Testis (tissue), 2 donors: ENCODE measurements at regions not wholly inside any gene's neighbourhood (a gene's known extent, or its start where the extent isn't known, plus 50 kb on each side); places are given as distances from the start of the nearest gene placed in this dataset.

Experiments used
- DNase-seq: peaks from one replicate; pipeline ENCODE4 v3.0.0-alpha.2; 2019
- H3K27ac ChIP-seq, 2 donors: fragments of 200-600 bp; sonication (generic); one replicate each; pipeline ENCODE4 v1.5.1; 2019
- H3K27me3 ChIP-seq: fragments of 200-600 bp; sonication (generic); one replicate; pipeline ENCODE4 v1.5.1; 2019
- H3K36me3 ChIP-seq: fragments of 200-600 bp; sonication (generic); one replicate; pipeline ENCODE4 v1.5.1; 2017; ENCODE audit warnings: low read depth; ENCODE audit errors: missing control alignments
- H3K4me1 ChIP-seq: fragments of 200-600 bp; sonication (generic); one replicate; pipeline ENCODE4 v1.5.1; 2019
- H3K4me3 ChIP-seq, 2 donors: fragments of 200-600 bp; sonication (generic); one replicate each; pipeline ENCODE4 v1.5.1; 2017 to 2019
- H3K9me3 ChIP-seq: fragments of 200-600 bp; sonication (generic); one replicate; pipeline ENCODE4 v1.5.1; 2017
- CTCF ChIP-seq, 3 experiments: fragments of 450-650 bp in 2 of 3; fragments of 200-600 bp in 1 of 3; sonication (generic) in 1 of 3; IDR thresholded peaks; one replicate each; pipeline ENCODE4 v1.5.1; 2016 to 2019; ENCODE audit warnings: antibody characterized with exemption in 3 of 3, mild to moderate bottlenecking in 2 of 3, moderate library complexity in 1 of 3
- POLR2A ChIP-seq: fragments of 450-650 bp; IDR thresholded peaks from one replicate; pipeline ENCODE4 v1.6.1; 2017; ENCODE audit warnings: antibody characterized with exemption, mild to moderate bottlenecking, moderate library complexity
- WGBS, 2 donors: methylation state at CpG; one replicate each; pipeline ENCODE4 v1.1.5; 2018; 5-methylcytosine and 5-hydroxymethylcytosine counted together
- intact Hi-C: fragments of 100-400 bp; cut with DNase I; formaldehyde crosslinking; loops from one replicate; pipeline ENCODE4 v1.15.1; 2023; ENCODE audit warnings: low total_unique reads

- no peak for TF ChIP-seq POLR2A
- intact Hi-C loops = no loop called here
- 74 to 75% methylated on average over 12 of the region's 12 CpGs for WGBS, 2 donors
- no peaks in the 10 kb centered on the region for H3K27me3 ChIP-seq
- H3K27ac ChIP-seq = no peak overlapping the region
- no peaks in the 10 kb centered on the region for H3K36me3 ChIP-seq
- H3K4me3 ChIP-seq = no peak overlapping the region
- H3K4me1 ChIP-seq = no peaks in the 10 kb centered on the region
- no peak for DNase-seq
- H3K9me3 ChIP-seq = no peaks in the 10 kb centered on the region
These were observed 336.7 kb downstream of the DHX35 start for GRCh38 chr20:39298571-39299506.

GRCh38 chr20:39298121-39298520 is 336.0 kb downstream of the DHX35 start:
- no peak for DNase-seq
- H3K4me1 ChIP-seq = no peaks in the 10 kb centered on the region
- no peak overlapping the region for H3K27ac ChIP-seq
- no peak for TF ChIP-seq POLR2A
- no peak for TF ChIP-seq CTCF (IDR thresholded peaks at IDR 0.05)
- H3K9me3 ChIP-seq = no peaks in the 10 kb centered on the region
- H3K4me3 ChIP-seq = no peak overlapping the region
- H3K27me3 ChIP-seq = no peaks in the 10 kb centered on the region
- WGBS, 2 donors = 89 to 91% methylated on average over 14 of the region's 14 CpGs
- intact Hi-C loops = no loop called here
- no peaks in the 10 kb centered on the region for H3K36me3 ChIP-seq

- WGBS, 2 donors = 54 to 65% methylated on average over 4 of the region's 4 CpGs
- DNase-seq = no peak
- Histone ChIP-seq H3K36me3 (no peaks in the 10 kb centered on the region), H3K4me1 (no peaks in the 10 kb centered on the region), H3K27me3 (no peaks in the 10 kb centered on the region), H3K4me3 (no peak overlapping the region), H3K27ac (no peak overlapping the region), H3K9me3 (no peaks in the 10 kb centered on the region)
- no peak for TF ChIP-seq CTCF (IDR thresholded peaks at IDR 0.05)
- TF ChIP-seq POLR2A = no peak
- intact Hi-C loops = no loop called here
These were observed 333.2 kb downstream of the DHX35 start for GRCh38 chr20:39295301-39295700.

GRCh38 chr20:39294137-39294725 is 332.1 kb downstream of the DHX35 start:
- TF ChIP-seq POLR2A = no peak
- no peak for TF ChIP-seq CTCF (IDR thresholded peaks at IDR 0.05)
- H3K9me3 ChIP-seq = no peaks in the 10 kb centered on the region
- intact Hi-C loops = no loop called here
- H3K4me1 ChIP-seq = no peaks in the 10 kb centered on the region
- H3K36me3 ChIP-seq = no peaks in the 10 kb centered on the region
- no peak overlapping the region for H3K4me3 ChIP-seq
- H3K27me3 ChIP-seq = no peaks in the 10 kb centered on the region
- WGBS, 2 donors = 92% methylated on average over 2 of the region's 2 CpGs
- no peak overlapping the region for H3K27ac ChIP-seq
- DNase-seq = no peak

- DNase-seq = no peak
- TF ChIP-seq POLR2A (no peak), CTCF (IDR thresholded peaks at IDR 0.05) (no peak)
- H3K4me1 ChIP-seq = no peaks in the 10 kb centered on the region
- H3K4me3 ChIP-seq = no peak overlapping the region
- no peaks in the 10 kb centered on the region for H3K9me3 ChIP-seq
- no peak overlapping the region for H3K27ac ChIP-seq
- no peaks in the 10 kb centered on the region for H3K27me3 ChIP-seq
- H3K36me3 ChIP-seq = no peaks in the 10 kb centered on the region
- intact Hi-C loops = no loop called here
- 48 to 55% methylated on average over 3 of the region's 3 CpGs for WGBS, 2 donors
These were observed 330.1 kb downstream of the DHX35 start for GRCh38 chr20:39292193-39292736.
